SHP77 treated with DMSO at 0.1 percent for 48 hours (cell line): ENCODE measurements at regions not wholly inside any gene's neighbourhood (a gene's known extent, or its start where the extent isn't known, plus 50 kb on each side); places are given as distances from the start of the nearest gene placed in this dataset.

Source experiments
- DNase-seq: peaks from one replicate; lab custom pipeline; 2025; lab: John Stamatoyannopoulos, UW

- no peak for DNase-seq
Measured at GRCh38 chr17:77854759-77855745, 103.5 kb upstream of the TNRC6C start.

- no peak for DNase-seq
Measured at GRCh38 chr17:77856551-77857305, 101.8 kb upstream of the TNRC6C start.

GRCh38 chr17:77857306-77857555, 101.3 kb upstream of the TNRC6C start:
- DNase-seq, result no peak

- peak; percentile 31 for DNase-seq
Measured at GRCh38 chr17:77857613-77858012, 100.9 kb upstream of the TNRC6C start.

GRCh38 chr17:77858291-77859034, 100.0 kb upstream of the TNRC6C start:
- no peak for DNase-seq

GRCh38 chr17:77859035-77859810, 99.3 kb upstream of the TNRC6C start:
- no peak for DNase-seq

GRCh38 chr17:77861133-77861695, 97.3 kb upstream of the TNRC6C start:
- DNase-seq, result no peak

GRCh38 chr17:77861981-77862645, 96.4 kb upstream of the TNRC6C start:
- DNase-seq, result no peak

- DNase-seq, result no peak
Measured at GRCh38 chr17:77862890-77863813, 95.4 kb upstream of the TNRC6C start.

GRCh38 chr17:77863814-77864161, 94.7 kb upstream of the TNRC6C start:
- DNase-seq, result peak; percentile 34

- DNase-seq, result no peak
Measured at GRCh38 chr17:77864234-77865111, 94.0 kb upstream of the TNRC6C start.

- no peak for DNase-seq
Measured at GRCh38 chr17:77865112-77865611, 93.3 kb upstream of the TNRC6C start.

GRCh38 chr17:77865716-77866115, 92.8 kb upstream of the TNRC6C start:
- no peak for DNase-seq

GRCh38 chr17:77867308-77867781, 91.2 kb upstream of the TNRC6C start:
- no peak for DNase-seq

GRCh38 chr17:77867976-77868713, 90.4 kb upstream of the TNRC6C start:
- no peak for DNase-seq

- DNase-seq, result no peak
Measured at GRCh38 chr17:77869041-77869599, 89.4 kb upstream of the TNRC6C start.

- no peak for DNase-seq
Measured at GRCh38 chr17:77869665-77870132, 88.8 kb upstream of the TNRC6C start.
